LoVo (cell line): ENCODE measurements at regions not wholly inside any gene's neighbourhood (a gene's known extent, or its start where the extent isn't known, plus 50 kb on each side); places are given as distances from the start of the nearest gene placed in this dataset.
"Not testable (repeated sequence)": the region's sequence is repeated elsewhere in the genome, so short reads cannot be mapped to it uniquely, and the experiment has no call there.

Experiments
- DNase-seq: peaks from one replicate; pipeline ENCODE4 v3.0.0-alpha.2; 2016; ENCODE audit warnings: low spot score

DNA sequence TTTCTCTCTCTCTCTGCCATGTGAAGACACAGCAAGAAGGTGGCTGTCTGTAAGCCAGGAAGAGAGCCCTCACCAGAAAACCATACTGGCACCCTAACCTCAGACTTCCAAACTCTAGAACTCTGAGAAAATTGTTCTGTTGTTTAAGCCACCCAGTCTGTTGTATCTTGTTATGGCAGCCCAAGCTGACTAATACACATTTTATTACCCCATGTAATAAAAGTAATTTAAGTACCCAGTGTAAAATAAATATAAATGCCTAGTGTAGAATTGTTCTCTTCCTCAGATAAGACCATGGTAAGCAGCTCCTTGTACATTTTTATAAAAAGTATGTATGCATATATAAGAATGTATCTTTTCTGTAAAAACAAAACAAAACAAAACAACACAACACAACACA is 119.7 kb downstream of the DTL start:
- DNase-seq = peak; percentile 12

DNA sequence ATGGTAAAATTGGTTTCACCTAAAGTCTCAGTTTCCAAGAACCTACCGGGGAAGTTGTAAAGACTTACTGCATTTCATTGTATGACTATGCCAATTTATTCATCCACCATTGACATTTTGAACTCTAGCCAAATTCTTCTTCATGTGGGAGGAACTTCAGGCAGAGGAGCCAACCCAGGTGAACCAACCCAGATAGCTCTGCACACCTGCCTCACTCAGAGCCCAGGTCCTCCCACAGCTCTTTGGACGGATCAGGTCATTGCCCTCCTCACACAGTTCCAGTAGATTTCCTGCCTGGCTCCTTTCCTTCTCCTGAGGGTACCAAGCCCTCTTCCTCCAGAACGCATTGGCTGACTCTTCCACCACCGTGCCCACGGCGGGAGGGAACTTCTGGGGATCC is 121.7 kb downstream of the DTL start:
- DNase-seq = no peak

DNA sequence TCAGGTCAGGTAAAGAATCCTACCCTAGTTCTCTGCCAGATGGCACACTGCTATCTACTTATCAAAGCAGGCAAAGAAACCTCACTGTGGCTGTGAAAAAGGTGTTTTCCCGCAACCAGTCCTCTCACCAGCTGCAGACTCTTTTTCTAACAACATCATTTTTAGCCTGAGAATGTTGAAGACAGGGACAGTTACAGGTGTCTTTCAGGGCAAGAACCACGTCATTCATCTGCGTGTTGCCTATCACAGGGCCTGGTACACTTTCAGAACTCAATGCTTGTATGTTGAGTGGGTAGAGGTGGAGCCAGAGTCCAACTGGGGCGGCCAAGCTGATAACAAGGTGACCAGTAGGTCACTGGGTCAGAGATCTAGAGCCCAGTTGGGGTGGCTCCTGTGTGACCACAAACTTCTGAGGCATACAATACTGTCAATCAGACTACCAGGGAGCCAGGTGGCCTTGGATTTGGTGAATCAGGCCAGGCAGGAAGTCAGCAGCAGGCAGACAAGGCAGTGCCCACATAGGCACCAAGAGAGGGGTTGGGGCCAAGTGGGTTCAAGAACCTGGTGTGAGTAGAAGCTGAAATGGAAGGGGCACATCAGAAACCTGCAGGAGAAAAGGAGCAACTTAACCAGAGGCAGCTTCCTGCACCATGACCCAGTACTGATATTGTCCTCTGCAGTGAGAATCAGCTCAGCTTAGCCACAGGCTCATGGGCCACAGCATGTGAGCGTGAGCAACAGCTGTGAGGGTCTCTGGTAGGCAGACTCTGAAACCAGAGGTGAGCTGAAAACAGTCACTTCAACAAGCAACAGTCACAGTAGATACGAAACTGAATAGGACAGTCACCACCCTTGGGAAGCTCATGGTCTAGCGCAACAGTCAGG is 123.6 kb downstream of the DTL start:
- DNase-seq = no peak

DNA sequence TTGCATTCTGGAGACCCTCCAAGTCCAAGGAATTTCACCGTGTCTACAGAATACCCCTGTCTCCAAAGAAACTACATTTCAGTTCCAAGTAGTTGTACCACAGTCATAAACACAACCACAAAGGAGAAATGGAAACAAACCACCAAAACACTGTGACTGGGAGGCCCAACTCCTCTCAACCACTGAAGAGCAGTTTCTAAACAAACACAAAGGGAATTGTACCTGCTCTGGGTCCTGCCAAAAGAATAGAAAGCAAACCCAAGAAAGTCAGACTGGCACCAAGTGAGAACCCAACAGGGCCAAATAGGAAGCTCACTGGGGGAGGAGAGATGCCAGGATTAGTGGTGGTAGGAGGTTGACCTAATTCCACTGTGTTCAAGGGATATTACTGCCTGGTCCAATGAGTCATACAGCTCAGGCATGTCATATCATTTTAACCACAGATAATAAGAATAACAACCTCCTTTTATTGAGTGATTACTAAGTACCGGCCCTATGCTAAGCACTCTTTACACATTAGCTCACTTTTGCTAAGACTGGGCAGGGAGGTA is 123.9 kb upstream of the PPP2R5A start:
- DNase-seq = peak; percentile 24

DNA sequence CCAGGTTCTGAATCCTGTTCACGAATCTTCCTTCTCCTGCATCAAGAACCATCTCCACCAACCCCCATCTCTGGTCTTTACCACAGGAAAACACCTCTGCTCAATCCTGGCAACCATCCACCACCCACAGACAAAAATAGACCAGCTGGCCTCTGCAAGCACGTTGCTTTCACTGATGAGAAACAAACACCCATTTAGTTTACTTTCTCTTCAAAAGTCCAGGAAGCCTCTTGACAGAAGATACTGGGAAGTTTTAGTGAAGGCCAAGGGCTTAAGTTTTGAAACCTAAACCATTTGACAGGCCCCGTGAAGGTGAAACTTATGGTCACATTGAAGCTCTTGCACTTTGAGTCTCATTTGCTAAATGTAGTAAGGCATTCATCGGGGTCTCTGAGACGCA is 122.6 kb upstream of the PPP2R5A start:
- no peak for DNase-seq

DNA sequence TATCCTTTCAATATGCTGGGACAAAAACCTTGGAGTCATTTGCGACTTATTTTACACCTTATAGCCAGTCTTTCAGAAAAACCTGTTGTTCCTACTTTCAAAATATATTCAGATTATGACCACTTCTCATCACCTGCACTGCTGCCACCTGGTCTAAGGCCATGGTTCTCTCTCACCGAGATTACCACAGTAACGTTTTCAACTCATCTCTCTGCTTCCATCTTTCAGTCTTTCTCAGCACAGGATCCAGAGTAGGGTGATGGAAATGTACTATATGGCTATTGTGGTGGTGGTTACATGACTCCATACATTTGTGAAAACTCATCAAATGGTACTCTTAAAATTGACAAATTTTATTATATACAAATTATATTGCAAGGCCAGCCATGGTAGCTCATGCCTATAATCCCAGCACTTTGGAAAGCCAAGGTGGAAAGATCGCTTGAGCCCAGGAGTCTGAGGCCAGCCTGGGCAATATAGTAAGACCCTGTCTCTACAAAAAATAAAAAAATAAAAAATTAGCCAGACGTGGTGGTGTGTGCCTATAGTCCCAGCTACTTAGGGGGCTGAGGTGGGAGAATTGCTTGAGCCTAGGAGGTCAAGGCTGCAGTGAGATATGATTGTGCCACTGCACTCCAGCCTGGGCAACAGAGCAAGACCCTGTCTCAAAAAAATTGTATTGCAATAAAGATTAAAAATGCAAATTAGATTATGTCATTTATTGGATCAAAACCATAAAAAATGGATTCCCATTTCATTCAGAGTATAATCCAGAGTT is 120.9 kb upstream of the PPP2R5A start:
- DNase-seq = no peak

DNA sequence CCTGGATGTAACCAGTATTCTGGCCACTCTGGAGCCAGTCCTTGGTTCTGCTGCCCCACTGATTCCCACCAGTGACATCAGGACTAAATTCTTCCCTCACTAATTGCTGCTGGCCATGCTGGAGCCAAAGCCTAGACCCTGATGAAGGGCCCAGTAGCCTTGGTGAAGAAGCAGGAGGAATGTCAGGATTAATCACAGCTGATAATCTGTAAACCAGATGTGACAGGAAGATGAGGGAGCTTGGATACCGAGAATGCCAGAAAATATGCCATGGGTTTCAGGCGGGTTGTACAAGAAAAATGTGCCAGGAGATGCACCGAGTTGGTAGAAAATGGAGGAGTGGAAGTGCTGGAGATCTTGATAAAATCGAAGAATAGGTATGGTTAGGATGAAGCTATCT is 119.0 kb upstream of the PPP2R5A start:
- no peak for DNase-seq

DNA sequence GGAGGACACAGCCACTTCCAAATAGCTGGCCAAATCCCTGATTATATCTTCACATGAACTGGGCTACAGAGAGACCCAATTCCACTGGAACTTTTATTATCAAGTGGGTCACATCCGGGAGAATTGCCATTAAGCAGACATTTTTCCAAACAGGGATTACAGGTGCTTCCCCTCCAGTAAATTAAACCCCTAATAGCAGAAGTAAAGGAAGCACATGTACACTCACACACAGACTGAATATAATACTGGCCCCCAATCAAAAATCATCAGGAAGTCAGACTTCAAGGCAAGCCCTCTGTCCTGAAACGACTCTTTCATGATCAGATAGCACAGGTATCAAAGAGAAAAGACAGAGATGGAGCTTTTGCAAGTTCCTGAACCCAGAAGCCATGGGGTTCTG is 118.6 kb upstream of the PPP2R5A start:
- no peak for DNase-seq

DNA sequence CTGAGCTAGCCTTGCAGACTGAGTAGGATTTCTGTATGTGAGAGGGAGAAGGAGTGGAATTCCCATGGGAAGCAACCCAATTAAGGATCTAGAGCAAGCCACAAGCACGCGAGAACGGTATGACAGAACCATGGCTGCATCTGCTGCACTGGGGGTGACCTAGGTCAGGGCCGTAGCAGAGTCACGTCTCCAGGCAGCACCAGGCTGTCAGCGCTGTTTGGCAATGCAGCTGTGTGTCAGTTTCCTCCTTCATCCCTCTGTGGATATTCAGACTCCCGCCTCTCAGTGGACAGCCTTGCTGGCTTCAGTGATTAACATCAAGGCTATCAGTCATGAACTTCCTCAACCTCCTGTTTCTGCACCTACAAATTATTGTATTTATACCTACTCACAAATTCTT is 118.1 kb upstream of the PPP2R5A start:
- DNase-seq = no peak

DNA sequence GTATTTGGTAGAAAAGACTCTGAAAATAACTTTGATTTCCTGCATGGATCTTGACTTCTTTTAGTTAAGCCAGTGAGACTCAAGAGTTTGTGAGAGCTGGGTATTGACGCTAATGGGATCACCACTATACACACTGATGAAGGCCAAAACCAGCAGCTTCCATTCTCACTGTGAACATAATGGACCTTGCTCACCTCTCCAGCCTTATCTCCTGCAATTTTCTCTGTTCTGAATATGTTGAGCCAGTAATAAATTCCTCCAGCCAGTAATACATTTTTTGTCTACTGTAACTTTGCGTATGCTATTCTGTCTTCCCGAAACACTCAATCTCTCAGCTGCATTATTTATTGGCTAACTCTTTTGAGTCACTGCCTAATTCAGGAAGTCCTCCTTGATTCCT is 111.6 kb upstream of the PPP2R5A start:
- DNase-seq = no peak

DNA sequence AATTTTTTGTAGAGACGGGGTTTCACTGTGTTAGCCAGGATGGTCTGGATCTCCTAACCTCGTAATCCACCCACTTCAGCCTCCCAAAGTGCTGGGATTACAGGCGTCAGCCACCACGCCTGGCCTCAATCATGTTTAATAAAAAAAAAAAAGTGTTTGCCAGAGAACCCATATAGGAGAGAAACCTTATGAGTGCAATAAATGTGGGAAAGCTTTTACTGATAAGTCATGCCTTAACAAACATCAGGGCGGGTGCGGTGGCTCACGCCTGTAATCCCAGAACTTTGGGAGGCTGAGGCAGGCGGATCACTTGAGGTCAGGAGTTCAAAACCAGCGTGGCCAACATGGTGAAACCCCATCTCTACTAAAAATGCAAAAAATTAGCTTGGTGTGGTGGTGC is 110.9 kb upstream of the PPP2R5A start:
- not testable (repeated sequence) for DNase-seq

DNA sequence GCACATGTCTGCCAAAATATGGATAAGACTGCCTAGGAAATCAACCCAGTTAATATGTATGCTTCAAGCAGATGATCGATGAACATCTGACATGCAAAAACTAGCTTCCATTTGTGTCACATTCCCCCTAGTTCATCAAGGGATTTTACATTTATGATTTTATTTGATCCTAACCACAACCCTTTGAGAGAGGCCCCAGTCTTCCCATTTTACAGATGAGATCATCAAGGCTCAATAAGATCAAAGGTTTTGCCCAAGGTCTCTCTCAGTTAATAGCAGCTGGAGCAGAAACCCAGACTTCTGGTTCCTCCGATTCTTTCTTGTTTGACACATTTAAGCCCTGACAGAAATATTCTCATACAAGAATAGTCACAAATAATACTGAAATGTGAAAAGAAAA is 107.7 kb upstream of the PPP2R5A start:
- no peak for DNase-seq

DNA sequence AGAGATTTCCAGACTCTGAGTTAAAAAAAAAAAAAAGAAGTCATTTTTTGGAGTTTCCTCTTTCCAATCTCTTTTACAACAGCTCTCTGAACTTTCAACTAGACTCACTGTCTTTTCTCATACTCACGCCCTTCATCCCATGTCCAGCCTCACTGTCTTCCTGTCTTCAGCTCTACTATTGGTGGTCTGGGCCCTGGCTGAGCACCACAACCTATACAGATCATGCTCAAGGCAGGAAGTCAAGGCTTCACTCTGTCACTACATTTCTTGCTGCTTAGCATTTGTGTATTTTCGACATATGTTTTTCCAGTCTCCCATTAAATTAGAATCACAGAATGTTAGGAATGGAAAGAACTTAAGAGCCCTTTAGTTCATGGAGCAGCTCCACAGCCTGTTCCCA is 106.4 kb upstream of the PPP2R5A start:
- DNase-seq = no peak

DNA sequence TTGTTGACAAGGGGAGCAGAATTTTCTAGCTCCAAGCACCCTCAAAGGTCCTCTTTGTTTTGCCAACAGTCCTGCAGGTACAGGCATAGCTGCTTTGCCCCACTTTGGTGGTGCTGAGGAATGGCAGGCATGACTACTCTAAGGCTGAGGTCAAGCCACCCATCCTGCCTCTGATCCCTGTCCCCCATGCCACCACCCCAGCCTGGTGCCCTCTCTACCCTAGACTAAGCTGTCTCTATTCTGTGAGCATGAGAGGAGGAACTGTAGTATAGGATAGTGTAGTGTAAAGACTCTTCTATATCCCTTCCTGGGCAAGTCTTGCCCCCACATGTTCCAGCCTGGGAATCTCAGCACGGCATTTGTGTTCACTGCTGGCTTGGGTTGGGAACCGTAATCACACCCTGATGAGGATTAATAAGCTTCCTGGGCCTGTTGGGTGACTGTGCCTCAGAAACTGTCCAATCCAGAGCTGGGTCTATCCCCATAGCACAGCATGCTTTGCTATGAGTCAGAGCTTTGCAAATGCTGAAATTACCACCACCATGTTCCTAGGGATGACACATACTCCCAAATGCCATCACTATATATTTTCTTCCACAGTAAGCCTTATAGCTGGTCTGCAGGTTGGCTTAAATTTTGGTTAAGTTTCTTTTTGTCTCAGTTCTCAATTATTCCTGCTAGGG is 105.7 kb upstream of the PPP2R5A start:
- peak; percentile 25 for DNase-seq

DNA sequence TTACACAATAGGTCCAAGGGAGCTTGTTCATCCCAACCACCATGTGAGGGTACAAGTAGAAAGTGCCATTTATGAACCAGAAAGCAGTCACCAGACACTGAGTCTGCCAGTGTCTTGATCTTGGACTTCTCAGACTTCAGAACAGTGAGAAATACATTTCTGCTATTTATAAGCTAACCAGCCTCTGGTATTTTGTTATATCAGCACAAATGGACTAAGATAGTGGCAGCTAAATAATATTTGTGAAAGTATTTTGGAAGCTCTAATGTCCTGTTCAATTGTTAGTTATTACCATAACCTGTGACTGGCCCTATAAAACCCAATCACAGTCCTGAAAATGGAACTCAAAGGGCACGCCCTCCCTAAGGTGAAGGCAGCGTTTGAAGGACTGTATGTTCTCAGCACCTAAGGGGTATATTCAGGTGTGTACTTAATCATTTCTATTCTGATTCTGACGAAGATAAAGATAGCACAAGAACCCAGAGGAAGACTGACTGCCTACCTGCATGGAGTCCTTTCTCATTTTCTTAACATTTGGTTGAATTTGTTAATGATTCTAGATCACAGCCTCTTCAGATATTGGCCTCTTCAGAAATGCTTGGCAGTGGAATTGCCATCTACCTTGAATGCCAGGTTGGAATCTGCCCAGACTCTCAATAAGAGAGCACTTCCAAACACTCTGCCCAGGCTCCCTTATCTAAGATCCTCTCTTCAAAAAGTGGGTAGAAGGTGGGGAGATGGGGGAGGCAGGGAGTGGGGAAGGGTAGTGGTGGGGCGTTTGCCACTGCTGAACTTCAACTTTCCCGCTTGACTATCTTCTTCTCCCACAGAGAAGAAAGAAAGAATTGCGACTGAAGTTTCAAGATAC is 104.0 kb upstream of the PPP2R5A start:
- no peak for DNase-seq

DNA sequence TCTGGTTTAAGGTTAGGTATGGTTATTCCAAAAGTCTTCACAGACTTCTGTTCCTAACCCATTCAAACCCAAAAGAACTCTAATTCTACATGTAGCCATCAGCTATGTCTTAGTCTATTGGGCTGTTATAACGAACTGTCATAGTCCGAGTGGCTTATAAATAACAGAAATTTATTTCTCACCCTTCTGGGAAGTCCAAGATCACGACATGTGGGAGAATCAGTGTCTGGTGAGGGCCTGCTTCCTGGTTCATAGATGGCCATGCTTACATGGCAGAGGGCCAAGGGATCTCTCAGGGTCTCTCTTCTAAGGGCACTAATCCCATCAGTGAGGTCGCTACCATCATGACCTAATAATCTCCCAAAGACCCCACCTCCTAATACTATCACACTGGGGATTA is 103.0 kb upstream of the PPP2R5A start:
- DNase-seq = no peak

DNA sequence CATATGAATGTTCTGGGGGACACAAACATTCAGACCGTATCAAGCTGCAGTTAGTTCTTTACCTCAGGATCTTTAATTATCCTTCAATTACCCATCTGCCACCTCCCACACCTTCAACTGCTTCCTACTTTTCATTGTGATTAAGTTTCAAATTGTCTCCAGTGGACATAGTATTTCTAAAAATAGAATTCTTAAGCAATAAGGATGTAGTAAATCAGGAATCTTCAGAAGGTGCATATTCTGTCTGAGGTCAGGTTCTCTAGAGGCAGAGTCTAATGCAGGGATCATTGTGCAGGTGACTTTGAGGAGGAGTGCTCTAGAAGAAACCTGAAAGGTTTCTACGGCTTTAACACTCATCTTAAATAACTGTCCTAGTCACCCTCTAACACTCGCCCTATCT is 102.6 kb upstream of the PPP2R5A start:
- no peak for DNase-seq

DNA sequence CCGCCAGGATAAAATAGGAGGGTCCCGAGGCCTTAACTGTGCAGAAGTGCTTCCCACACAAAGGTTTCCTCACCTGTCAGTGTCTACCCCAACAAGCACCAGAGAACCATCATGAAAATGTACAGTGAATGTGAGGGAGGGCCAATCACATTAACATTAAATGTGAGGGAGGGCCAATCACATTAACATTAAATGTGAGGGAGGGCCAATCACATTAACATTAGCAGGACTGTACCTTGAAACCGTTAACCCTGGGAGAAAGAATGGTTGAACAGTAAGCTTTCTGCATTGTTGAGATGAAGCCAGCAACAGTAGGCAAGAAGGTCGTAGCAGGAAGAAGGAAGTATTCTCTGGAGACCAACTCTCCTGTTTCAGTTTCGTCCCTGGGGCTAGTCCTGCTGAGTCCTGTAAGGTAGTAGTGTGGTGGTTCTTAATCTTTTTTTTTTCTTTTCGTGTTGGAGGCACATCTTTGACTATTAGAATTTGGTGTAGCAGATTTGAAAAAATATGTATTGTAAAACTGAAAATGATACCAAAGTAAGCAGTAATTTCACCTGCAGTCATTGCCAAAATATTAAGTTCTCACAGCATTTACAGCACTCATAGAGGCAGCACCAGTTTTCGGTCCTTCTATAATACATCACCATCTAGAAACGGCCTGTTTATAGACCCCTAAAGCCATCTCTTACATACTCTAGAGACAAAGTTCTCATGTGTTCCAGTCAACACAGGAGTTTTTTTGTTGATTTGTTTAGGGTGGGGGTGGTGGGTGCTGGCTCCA is 98.6 kb upstream of the PPP2R5A start:
- no peak for DNase-seq

DNA sequence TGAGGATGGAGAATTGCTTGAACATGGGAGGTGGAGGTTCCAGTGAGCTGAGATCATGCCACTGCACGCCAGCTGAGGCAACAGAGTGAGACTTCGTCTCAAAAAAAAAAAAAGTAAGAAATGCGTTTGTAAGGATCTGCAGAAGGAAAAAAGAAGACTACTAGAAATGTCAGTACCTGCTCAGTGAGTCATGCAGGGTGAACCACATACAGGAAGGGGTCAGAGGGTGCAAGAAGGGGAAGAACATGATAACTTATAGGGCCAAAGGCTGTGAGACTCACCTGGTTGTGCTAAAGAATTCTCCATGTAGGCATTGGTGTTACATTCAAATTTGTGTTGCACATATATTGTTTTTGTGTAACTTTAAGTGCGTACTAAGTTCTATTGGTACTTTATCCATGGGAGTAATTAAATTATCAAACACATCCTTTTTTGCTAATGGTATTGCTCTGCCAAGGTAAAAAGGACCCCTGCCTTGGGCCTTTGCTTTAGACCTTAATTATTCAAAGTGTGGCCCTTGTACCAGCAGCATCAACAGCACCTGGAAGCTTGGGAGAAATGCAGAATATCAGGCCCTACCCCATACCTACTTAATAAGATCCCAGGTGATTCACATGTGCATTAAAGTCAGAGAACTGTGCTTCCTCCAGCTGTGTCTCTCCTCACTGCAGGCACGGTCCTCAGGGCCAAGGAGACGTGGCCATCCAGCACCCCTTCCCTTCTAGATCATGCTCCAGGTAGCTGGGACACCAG is 96.4 kb upstream of the PPP2R5A start:
- no peak for DNase-seq

DNA sequence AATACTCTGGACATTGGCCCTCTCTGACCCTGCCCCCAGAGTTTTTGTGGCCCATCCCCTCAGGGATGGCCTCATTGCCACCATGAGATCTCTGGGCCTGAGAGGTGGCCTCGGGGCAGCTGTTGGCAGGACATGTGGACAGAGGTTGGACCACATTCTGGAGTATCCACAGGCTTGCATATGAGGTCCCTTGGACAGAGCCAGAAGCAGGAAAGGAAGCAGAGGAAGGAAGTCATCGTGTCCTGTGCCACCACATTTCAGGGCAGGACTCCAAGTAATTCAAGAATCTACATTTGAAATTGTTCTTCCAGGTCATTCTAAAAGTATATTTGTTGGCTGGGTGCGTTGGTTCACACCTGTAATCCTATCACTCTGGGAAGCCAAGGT is 95.9 kb upstream of the PPP2R5A start:
- no peak for DNase-seq
